Caco-2 (cell line): ENCODE measurements at regions not wholly inside any gene's neighbourhood (a gene's known extent, or its start where the extent isn't known, plus 50 kb on each side); places are given as distances from the start of the nearest gene placed in this dataset.

Source experiments
- BruUV-seq: library from RNA; stranded (reverse); fragments of 400-500 nt; replicated peaks from 2 replicates; lab custom pipeline; 2021; lab: Mats Ljungman, UMichigan
- CTCF ChIA-PET: fragments of 300-600 bp; sonication (Branson Sonifier 250); formaldehyde crosslinking; loops from one replicate; lab custom pipeline; 2022; ENCODE audit warnings: antibody characterized with exemption; lab: Charles Lee
- POLR2A ChIA-PET: fragments of 300-600 bp; sonication (Branson Sonifier 250); formaldehyde crosslinking; loops from one replicate; lab custom pipeline; 2022; ENCODE audit warnings: antibody characterized with exemption; lab: Charles Lee
- DNase-seq, 2 experiments: peaks; one replicate each; pipeline versions ENCODE4 v3.0.0 to v3.0.0-alpha.2; 2020 to 2022
- H3K27me3 ChIP-seq: replicated peaks from 2 replicates; pipeline ENCODE4 v1.6.0; 2011; ENCODE audit warnings: low read length; ENCODE audit not compliant: control insufficient read depth, insufficient read depth
- H3K36me3 ChIP-seq: 2 replicates; pipeline ENCODE4 v1.5.1; 2011; ENCODE audit warnings: low read length; ENCODE audit not compliant: control insufficient read depth, insufficient read depth
- H3K4me1 ChIP-seq: fragments of 250-450 bp; sonication (Bioruptor Pico); 2 replicates; pipeline ENCODE4 v1.5.1; 2020; ENCODE audit warnings: mild to moderate bottlenecking
- H3K4me3 ChIP-seq: 2 replicates; pipeline ENCODE4 v1.5.1; 2011; ENCODE audit warnings: low read depth, mild to moderate bottlenecking, control low read depth, low read length
- H3K9me3 ChIP-seq: fragments of 250-450 bp; sonication (Bioruptor Pico); 2 replicates; pipeline ENCODE4 v1.5.1; 2020; ENCODE audit warnings: mild to moderate bottlenecking, moderate library complexity
- H3K27ac Mint-ChIP-seq: one replicate; pipeline ENCODE4 v1.8.0; 2022; ENCODE audit warnings: mixed read lengths; ENCODE audit not compliant: unreplicated experiment
- H3K27me3 Mint-ChIP-seq: one replicate; pipeline ENCODE4 v1.8.0; 2022; ENCODE audit warnings: mixed read lengths; ENCODE audit not compliant: insufficient read depth, unreplicated experiment
- H3K36me3 Mint-ChIP-seq: one replicate; pipeline ENCODE4 v1.8.0; 2022; ENCODE audit warnings: mild to moderate bottlenecking, mixed read lengths; ENCODE audit not compliant: insufficient read depth, unreplicated experiment
- H3K4me1 Mint-ChIP-seq: one replicate; pipeline ENCODE4 v1.8.0; 2022; ENCODE audit warnings: low read depth, mixed read lengths; ENCODE audit not compliant: unreplicated experiment
- H3K4me3 Mint-ChIP-seq: one replicate; pipeline ENCODE4 v1.8.0; 2022; ENCODE audit warnings: mild to moderate bottlenecking, moderate library complexity, mixed read lengths; ENCODE audit not compliant: unreplicated experiment
- H3K9me3 Mint-ChIP-seq: one replicate; pipeline ENCODE4 v1.8.0; 2022; ENCODE audit warnings: mixed read lengths; ENCODE audit not compliant: unreplicated experiment
- CTCF ChIP-seq, 2 experiments: fragments of 200-600 bp in 1 of 2; IDR thresholded peaks; 1 replicate in 1 of 2; 2 replicates in 1 of 2; pipeline versions ENCODE4 v1.5.1 to v1.8.0; 2011 to 2022; ENCODE audit warnings: antibody characterized with exemption in 1 of 2, control low read depth in 1 of 2, inconsistent platforms in 1 of 2, low read depth in 1 of 2, low read length in 1 of 2, mild to moderate bottlenecking in 1 of 2, moderate library complexity in 1 of 2; ENCODE audit not compliant: insufficient read depth in 1 of 2, severe bottlenecking in 1 of 2, unreplicated experiment in 1 of 2
- intact Hi-C: fragments of 100-400 bp; cut with micrococcal nuclease; formaldehyde crosslinking; loops from one replicate; pipeline ENCODE4 v1.10.0; 2022; ENCODE audit not compliant: unreplicated experiment

- Histone ChIP-seq H3K4me3 (no peak overlapping the region), H3K9me3 (no peaks in the 10 kb centered on the region), H3K4me1 (no peaks in the 10 kb centered on the region), H3K27me3 (no peaks in the 10 kb centered on the region), H3K36me3 (no peaks in the 10 kb centered on the region)
- no TSS peak for BruUV-seq
- Mint-ChIP-seq H3K27me3 (no peaks in the 10 kb centered on the region), H3K4me1 (no peaks in the 10 kb centered on the region), H3K36me3 (no peaks in the 10 kb centered on the region), H3K27ac (no peak overlapping the region), H3K9me3 (no peaks in the 10 kb centered on the region), H3K4me3 (no peak overlapping the region)
- no peak for DNase-seq
- intact Hi-C loops = no loop called here
- CTCF ChIA-PET = no interaction called here
- POLR2A ChIA-PET = no interaction called here
- TF ChIP-seq CTCF (IDR thresholded peaks at IDR 0.05; ENCODE audit: insufficient read depth in 1 of 2, low read depth in 1 of 2, low read length in 1 of 2, severe bottlenecking in 1 of 2, unreplicated experiment in 1 of 2) = no peak
These were observed 137.9 kb upstream of the TP63 start for GRCh38 chr3:189493271-189493670.

- no peaks in the 10 kb centered on the region for H3K9me3 Mint-ChIP-seq
- no peaks in the 10 kb centered on the region for H3K4me1 ChIP-seq
- ChIA-PET CTCF (no interaction called here), POLR2A (no interaction called here)
- no peaks in the 10 kb centered on the region for H3K4me1 Mint-ChIP-seq
- H3K4me3 Mint-ChIP-seq = no peak overlapping the region
- H3K9me3 ChIP-seq = no peaks in the 10 kb centered on the region
- no peaks in the 10 kb centered on the region for H3K27me3 Mint-ChIP-seq
- H3K27ac Mint-ChIP-seq = no peak overlapping the region
- H3K36me3 Mint-ChIP-seq = no peaks in the 10 kb centered on the region
- no peaks in the 10 kb centered on the region for H3K36me3 ChIP-seq
- no peak for TF ChIP-seq CTCF (IDR thresholded peaks at IDR 0.05; ENCODE audit: insufficient read depth in 1 of 2, low read depth in 1 of 2, low read length in 1 of 2, severe bottlenecking in 1 of 2, unreplicated experiment in 1 of 2)
- intact Hi-C loops = no loop called here
- H3K27me3 ChIP-seq = no peaks in the 10 kb centered on the region
- no peak overlapping the region for H3K4me3 ChIP-seq
- DNase-seq = no peak
- BruUV-seq = no TSS peak
These were observed 136.6 kb upstream of the TP63 start for GRCh38 chr3:189494632-189495031.

GRCh38 chr3:189496375-189497138 is 134.6 kb upstream of the TP63 start:
- POLR2A ChIA-PET = no interaction called here
- Mint-ChIP-seq H3K36me3 (no peaks in the 10 kb centered on the region), H3K4me3 (no peak overlapping the region), H3K4me1 (no peaks in the 10 kb centered on the region), H3K27ac (no peak overlapping the region), H3K9me3 (peaks cover 10% of the 10 kb centered on the region), H3K27me3 (no peaks in the 10 kb centered on the region)
- Histone ChIP-seq H3K4me3 (no peak overlapping the region), H3K4me1 (no peaks in the 10 kb centered on the region), H3K27me3 (no peaks in the 10 kb centered on the region), H3K36me3 (no peaks in the 10 kb centered on the region), H3K9me3 (no peaks in the 10 kb centered on the region)
- BruUV-seq = no TSS peak
- no peak for TF ChIP-seq CTCF (IDR thresholded peaks at IDR 0.05; ENCODE audit: insufficient read depth in 1 of 2, low read depth in 1 of 2, low read length in 1 of 2, severe bottlenecking in 1 of 2, unreplicated experiment in 1 of 2)
- CTCF ChIA-PET = no interaction called here
- intact Hi-C loops = no loop called here
- no peak for DNase-seq
